ENCODE measurements at regions not wholly inside any gene's neighbourhood (a gene's known extent, or its start where the extent isn't known, plus 50 kb on each side); places are given as distances from the start of the nearest gene placed in this dataset.

- TF ChIP-seq CTCF (IDR thresholded peaks at IDR 0.05; ENCODE audit: borderline replicate concordance, extremely low read depth, low read length, poor library complexity, severe bottlenecking) = no peak
- no peak for TF ChIP-seq EZH2 (IDR thresholded peaks at IDR 0.05; ENCODE audit: borderline replicate concordance, low read depth, low read length, severe bottlenecking)
Observed at GRCh38 chr2:216934151-216934550, 74.3 kb upstream of the TNP1 start.
